Natural killer cell (primary cell): ENCODE measurements at regions not wholly inside any gene's neighbourhood (a gene's known extent, or its start where the extent isn't known, plus 50 kb on each side); places are given as distances from the start of the nearest gene placed in this dataset.

Source experiments
- ATAC-seq, 3 donors: fragments of 150-1000 bp in 2 of 3; fragments of 200-7000 bp in 1 of 3; cut with Tn5 transposase; 1 replicate in 1 of 3; 2 replicates in 2 of 3; pipeline ENCODE4 v1.10.0; 2021; ENCODE audit warnings: mild to moderate bottlenecking in 2 of 3, moderate library complexity in 2 of 3
- DNase-seq, 2 donors: peaks; one replicate each; pipeline versions ENCODE4 v3.0.0 to v3.0.0-alpha.2; 2013 to 2021; ENCODE audit warnings: mixed read lengths in 1 of 2
- H3K27ac ChIP-seq: one replicate; pipeline ENCODE4 v1.5.1; 2013; ENCODE audit warnings: mild to moderate bottlenecking, low read length
- H3K27me3 ChIP-seq: one replicate; pipeline ENCODE4 v1.6.1; 2013; ENCODE audit warnings: low read length; ENCODE audit not compliant: control insufficient read depth, insufficient read depth
- H3K36me3 ChIP-seq: one replicate; pipeline ENCODE4 v1.6.1; 2013; ENCODE audit warnings: low read length; ENCODE audit not compliant: control insufficient read depth, insufficient read depth
- H3K4me1 ChIP-seq: one replicate; pipeline ENCODE4 v1.6.1; 2013; ENCODE audit warnings: low read length; ENCODE audit not compliant: control insufficient read depth, insufficient read depth
- H3K4me3 ChIP-seq: one replicate; pipeline ENCODE4 v1.5.1; 2013; ENCODE audit warnings: low read length
- H3K9me3 ChIP-seq: one replicate; pipeline ENCODE4 v1.6.1; 2013; ENCODE audit warnings: low read length; ENCODE audit not compliant: control insufficient read depth, insufficient read depth
- H3K27ac Mint-ChIP-seq, 2 donors: one replicate each; pipeline ENCODE4 v1.8.0; 2022; ENCODE audit warnings: mild to moderate bottlenecking in 2 of 2, mixed read lengths in 2 of 2, moderate library complexity in 1 of 2
- H3K27me3 Mint-ChIP-seq, 2 donors: one replicate each; pipeline ENCODE4 v1.8.0; 2022; ENCODE audit warnings: low read depth in 2 of 2, mixed read lengths in 2 of 2
- H3K36me3 Mint-ChIP-seq: one replicate; pipeline ENCODE4 v1.8.0; 2022; ENCODE audit warnings: mixed read lengths
- H3K4me1 Mint-ChIP-seq, 2 donors: one replicate each; pipeline ENCODE4 v1.8.0; 2022; ENCODE audit warnings: mixed read lengths in 2 of 2
- H3K4me3 Mint-ChIP-seq: one replicate; pipeline ENCODE4 v1.8.0; 2022; ENCODE audit warnings: mild to moderate bottlenecking, moderate library complexity, mixed read lengths
- H3K9me3 Mint-ChIP-seq, 2 donors: one replicate each; pipeline ENCODE4 v1.8.0; 2022; ENCODE audit warnings: mixed read lengths in 2 of 2
- CTCF ChIP-seq: fragments of 200-600 bp; IDR thresholded peaks from one replicate; pipeline ENCODE4 v1.8.0; 2022; ENCODE audit warnings: antibody characterized with exemption
- WGBS: methylation state at CpG from one replicate; pipeline ENCODE4 v1.1.7; 2013; ENCODE audit warnings: missing lambda C conversion rate; ENCODE audit not compliant: insufficient coverage; 5-methylcytosine and 5-hydroxymethylcytosine counted together
- intact Hi-C: fragments of 100-400 bp; cut with micrococcal nuclease; formaldehyde crosslinking; loops from one replicate; pipeline ENCODE4 v1.14.2; 2022

GRCh38 chr2:183250061-183250460 is 125.8 kb downstream of the NUP35 start:
- Histone ChIP-seq H3K27me3 (no peaks in the 10 kb centered on the region), H3K9me3 (no peaks in the 10 kb centered on the region), H3K27ac (no peak overlapping the region), H3K4me1 (no peaks in the 10 kb centered on the region), H3K36me3 (no peaks in the 10 kb centered on the region), H3K4me3 (no peak overlapping the region)
- no peak for ATAC-seq
- no peak for TF ChIP-seq CTCF
- DNase-seq: no peak
- Mint-ChIP-seq H3K36me3 (no peaks in the 10 kb centered on the region), H3K27me3 (no peaks in the 10 kb centered on the region), H3K9me3 (no peaks in the 10 kb centered on the region), H3K4me1 (no peaks in the 10 kb centered on the region), H3K4me3 (no peak overlapping the region), H3K27ac (no peak overlapping the region)
- WGBS: 77% methylated on average over 2 of the region's 3 CpGs
- intact Hi-C loops: no loop called here

GRCh38 chr2:183250472-183250871 is 126.2 kb downstream of the NUP35 start:
- Histone ChIP-seq H3K27ac (no peak overlapping the region), H3K27me3 (no peaks in the 10 kb centered on the region), H3K4me1 (no peaks in the 10 kb centered on the region), H3K36me3 (no peaks in the 10 kb centered on the region), H3K9me3 (no peaks in the 10 kb centered on the region), H3K4me3 (no peak overlapping the region)
- no peak overlapping the region for H3K27ac Mint-ChIP-seq
- no peaks in the 10 kb centered on the region for H3K36me3 Mint-ChIP-seq
- no peak for DNase-seq
- H3K27me3 Mint-ChIP-seq: no peaks in the 10 kb centered on the region
- H3K4me1 Mint-ChIP-seq: no peaks in the 10 kb centered on the region
- no peaks in the 10 kb centered on the region for H3K9me3 Mint-ChIP-seq
- intact Hi-C loops: no loop called here
- no peak for TF ChIP-seq CTCF
- WGBS: 80% methylated on average over 1 of the region's 3 CpGs
- H3K4me3 Mint-ChIP-seq: no peak overlapping the region
- no peak for ATAC-seq

- Mint-ChIP-seq H3K36me3 (no peaks in the 10 kb centered on the region), H3K9me3 (peaks cover 0 to 4% of the 10 kb centered on the region in 2 donors), H3K4me1 (no peaks in the 10 kb centered on the region), H3K4me3 (no peak overlapping the region), H3K27me3 (no peaks in the 10 kb centered on the region), H3K27ac (no peak overlapping the region)
- Histone ChIP-seq H3K27ac (no peak overlapping the region), H3K9me3 (no peaks in the 10 kb centered on the region), H3K4me1 (no peaks in the 10 kb centered on the region), H3K27me3 (no peaks in the 10 kb centered on the region), H3K36me3 (no peaks in the 10 kb centered on the region), H3K4me3 (no peak overlapping the region)
- ATAC-seq (no peak), DNase-seq (no peak)
- 88% methylated on average over 14 of the region's 14 CpGs for WGBS
- intact Hi-C loops: no loop called here
- no peak for TF ChIP-seq CTCF
Measured at GRCh38 chr2:183253441-183254130, 129.3 kb downstream of the NUP35 start.

- Mint-ChIP-seq H3K4me1 (no peaks in the 10 kb centered on the region), H3K36me3 (no peaks in the 10 kb centered on the region), H3K27me3 (no peaks in the 10 kb centered on the region), H3K9me3 (peaks cover 2 to 4% of the 10 kb centered on the region in 2 donors), H3K27ac (no peak overlapping the region), H3K4me3 (no peak overlapping the region)
- 78% methylated on average over 2 of the region's 2 CpGs for WGBS
- intact Hi-C loops: no loop called here
- H3K27ac ChIP-seq: no peak overlapping the region
- no peak overlapping the region for H3K4me3 ChIP-seq
- no peaks in the 10 kb centered on the region for H3K9me3 ChIP-seq
- ATAC-seq (no peak), DNase-seq (no peak)
- H3K4me1 ChIP-seq: no peaks in the 10 kb centered on the region
- no peaks in the 10 kb centered on the region for H3K36me3 ChIP-seq
- no peak for TF ChIP-seq CTCF
- no peaks in the 10 kb centered on the region for H3K27me3 ChIP-seq
Measured at GRCh38 chr2:183255411-183255810, 131.2 kb downstream of the NUP35 start.
